ENCODE measurements at regions not wholly inside any gene's neighbourhood (a gene's known extent, or its start where the extent isn't known, plus 50 kb on each side); places are given as distances from the start of the nearest gene placed in this dataset.
"Not testable (repeated sequence)": the region's sequence is repeated elsewhere in the genome, so short reads cannot be mapped to it uniquely, and the experiment has no call there.

DNA sequence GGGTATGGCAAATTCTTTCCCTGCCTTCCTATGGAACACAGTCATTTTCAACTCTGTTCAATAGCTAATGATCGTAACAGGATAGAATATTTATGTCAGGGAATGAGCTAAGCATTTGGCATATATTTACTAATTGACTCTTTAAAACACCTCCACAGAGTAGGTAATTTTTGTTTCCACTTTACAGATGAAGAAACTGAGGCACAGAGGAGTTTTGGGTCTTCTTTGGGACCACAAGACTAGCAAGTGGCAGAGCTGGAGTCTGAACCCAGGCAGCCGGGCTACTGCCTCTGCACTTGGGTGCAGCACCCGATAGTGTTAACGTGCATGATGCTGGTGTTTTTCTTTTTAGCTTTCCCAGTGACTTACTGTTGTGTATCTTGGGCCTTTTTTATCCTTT lies 384.0 kb downstream of the SFMBT2 start:
- DNase-seq: no peak

- DNase-seq: no peak
Observed at GRCh38 chr10:7025296-7025695, 385.5 kb downstream of the SFMBT2 start.

DNA sequence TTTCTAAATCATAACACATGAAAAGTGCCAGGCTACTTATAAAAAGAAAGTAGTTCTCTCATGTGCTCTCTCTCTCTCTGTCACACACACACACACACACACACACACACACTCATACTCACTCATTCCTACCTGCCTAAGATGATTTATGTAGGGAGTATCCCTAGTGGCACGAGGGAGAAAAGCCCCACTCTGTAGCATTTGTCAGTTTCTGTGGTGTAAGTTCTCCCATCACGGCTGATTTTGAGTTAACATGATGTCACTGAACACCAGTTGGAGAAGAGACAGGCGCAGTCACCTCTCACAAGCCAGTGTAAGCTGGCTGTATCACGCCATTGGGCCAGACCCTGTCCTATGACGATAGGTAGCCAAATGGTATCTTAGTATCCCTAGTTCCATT lies 395.4 kb downstream of the SFMBT2 start:
- no peak for DNase-seq

DNA sequence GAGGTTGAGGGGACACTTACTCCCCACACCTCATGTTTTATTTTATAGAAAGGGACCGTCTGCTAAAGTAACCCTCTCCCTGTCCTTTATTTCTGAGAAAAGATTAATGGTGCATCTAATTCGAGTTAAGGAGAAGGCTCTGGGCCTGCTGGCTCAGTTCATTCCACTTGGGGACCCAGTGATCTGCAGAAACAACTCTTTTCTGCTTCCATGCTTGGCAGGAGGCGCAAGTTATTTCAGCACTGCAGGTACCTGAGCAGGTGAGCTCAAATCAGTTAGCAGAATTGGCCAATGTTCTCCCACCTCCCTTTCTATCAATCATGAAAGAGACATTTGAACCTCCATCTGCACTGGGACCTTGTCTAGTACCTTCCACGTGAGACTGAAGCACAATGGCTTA lies 396.1 kb downstream of the SFMBT2 start:
- DNase-seq: no peak

GRCh38 chr10:7011994-7012393 lies 398.8 kb downstream of the SFMBT2 start:
- no peak for DNase-seq

DNA sequence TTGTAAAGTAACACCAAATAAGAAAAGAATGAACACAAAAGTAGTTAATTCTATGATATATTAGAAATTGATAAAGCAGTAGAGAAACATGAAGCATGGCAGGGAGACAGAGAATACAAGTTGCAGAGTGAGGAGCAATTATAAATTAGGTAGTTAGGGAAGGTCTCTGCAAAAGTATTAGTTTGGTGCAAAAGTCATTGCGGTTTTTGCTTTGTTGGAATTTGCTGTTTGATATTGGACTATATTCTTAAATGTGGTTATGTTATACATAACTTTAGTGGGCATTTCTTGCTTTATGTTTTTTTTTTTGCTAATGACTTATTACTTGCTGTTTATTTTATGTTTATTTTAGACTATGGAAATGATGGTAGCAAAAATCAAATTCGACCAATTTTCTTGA lies 402.2 kb downstream of the SFMBT2 start:
- no peak for DNase-seq

GRCh38 chr10:7007600-7008190 lies 403.1 kb downstream of the SFMBT2 start:
- no peak for DNase-seq

DNA sequence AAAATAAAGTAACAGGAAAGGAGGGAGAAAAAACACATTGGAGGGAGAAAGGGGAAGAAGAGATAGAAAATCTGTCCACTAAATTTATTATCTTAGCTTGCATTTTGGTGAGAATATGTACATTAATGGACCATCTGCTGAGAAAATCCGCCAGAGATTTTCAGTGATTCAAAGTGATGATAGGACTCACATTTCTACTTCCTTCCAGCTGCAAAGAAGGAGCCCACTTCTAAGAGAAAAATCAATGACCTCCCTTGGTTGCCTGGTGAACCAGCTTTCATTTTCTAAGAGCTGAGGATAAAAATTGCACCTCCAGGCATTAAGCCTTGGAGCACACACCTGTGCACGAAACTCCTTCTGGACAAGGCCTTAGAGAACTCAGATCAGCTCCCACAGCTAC lies 404.3 kb downstream of the SFMBT2 start:
- no peak for DNase-seq

GRCh38 chr10:7003831-7004395 lies 406.9 kb downstream of the SFMBT2 start:
- DNase-seq: no peak

DNA sequence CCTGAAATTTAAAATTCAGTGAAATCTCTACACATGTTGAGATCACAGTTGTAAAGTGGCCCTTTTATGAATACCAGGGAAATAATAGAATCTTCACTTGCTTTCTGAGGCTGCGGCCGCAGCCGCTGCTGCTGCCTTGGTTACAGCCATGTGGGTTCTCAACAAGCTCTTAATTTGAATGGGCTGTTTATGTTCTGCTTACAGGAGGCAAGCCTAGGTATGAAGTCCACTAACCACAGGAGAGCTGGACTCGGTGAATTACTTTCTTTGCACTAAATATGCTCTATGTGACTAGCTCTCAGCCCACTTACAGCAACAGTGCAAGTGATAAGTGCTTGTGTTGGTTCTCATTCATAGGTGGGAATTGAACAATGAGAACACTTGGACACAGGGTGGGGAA lies 410.8 kb downstream of the SFMBT2 start:
- no peak for DNase-seq

GRCh38 chr10:6999232-6999925 lies 411.5 kb downstream of the SFMBT2 start:
- DNase-seq: no peak

- DNase-seq: no peak
Observed at GRCh38 chr10:6997509-6997908, 413.3 kb downstream of the SFMBT2 start.

DNA sequence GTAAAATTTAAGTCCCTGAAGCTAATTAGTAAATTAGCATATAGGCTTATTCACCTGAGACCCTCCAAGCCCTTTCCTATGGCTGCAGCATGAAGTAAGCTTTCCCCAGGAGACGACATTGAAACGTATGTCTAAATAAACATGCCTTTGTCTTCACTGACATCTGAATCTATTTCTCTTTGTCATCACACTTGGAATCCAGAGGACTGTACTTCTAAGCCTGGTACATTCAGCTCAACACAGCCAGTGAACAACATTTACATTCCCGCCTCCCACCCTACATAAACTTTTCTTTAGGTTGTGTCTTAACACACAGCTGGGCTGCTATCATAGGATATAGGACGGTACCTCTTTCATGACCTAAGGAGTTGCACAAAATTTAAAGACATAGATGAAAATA lies 414.4 kb downstream of the SFMBT2 start:
- no peak for DNase-seq

GRCh38 chr10:6995831-6996230 lies 415.0 kb downstream of the SFMBT2 start:
- peak; percentile 1 for DNase-seq

DNA sequence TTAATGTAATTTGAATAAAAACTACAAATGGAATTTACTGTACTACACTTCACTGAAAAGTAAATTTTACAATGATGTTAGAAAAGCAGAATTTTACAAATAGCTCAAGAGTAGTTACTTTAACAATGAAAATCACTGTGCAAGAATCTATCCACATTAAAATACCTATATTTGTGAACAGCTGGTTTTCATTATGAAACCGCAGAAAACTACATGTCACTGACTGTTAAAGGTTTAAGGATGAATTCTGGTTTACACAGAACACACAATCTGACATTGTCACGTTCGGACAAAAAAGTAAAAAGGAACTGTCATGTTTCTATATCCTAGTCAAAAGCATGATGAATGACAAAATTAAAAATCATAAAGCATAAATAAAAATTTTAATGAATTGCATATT lies 415.3 kb upstream of the PRKCQ start:
- DNase-seq: no peak

- no peak for DNase-seq
Observed at GRCh38 chr10:6990891-6991290, 410.8 kb upstream of the PRKCQ start.

- DNase-seq: no peak
Observed at GRCh38 chr10:6988654-6989053, 408.6 kb upstream of the PRKCQ start.

- no peak for DNase-seq
Observed at GRCh38 chr10:6987536-6987945, 407.5 kb upstream of the PRKCQ start.

GRCh38 chr10:6986927-6987326 lies 406.9 kb upstream of the PRKCQ start:
- no peak for DNase-seq

- no peak for DNase-seq
Observed at GRCh38 chr10:6985644-6986043, 405.6 kb upstream of the PRKCQ start.

DNA sequence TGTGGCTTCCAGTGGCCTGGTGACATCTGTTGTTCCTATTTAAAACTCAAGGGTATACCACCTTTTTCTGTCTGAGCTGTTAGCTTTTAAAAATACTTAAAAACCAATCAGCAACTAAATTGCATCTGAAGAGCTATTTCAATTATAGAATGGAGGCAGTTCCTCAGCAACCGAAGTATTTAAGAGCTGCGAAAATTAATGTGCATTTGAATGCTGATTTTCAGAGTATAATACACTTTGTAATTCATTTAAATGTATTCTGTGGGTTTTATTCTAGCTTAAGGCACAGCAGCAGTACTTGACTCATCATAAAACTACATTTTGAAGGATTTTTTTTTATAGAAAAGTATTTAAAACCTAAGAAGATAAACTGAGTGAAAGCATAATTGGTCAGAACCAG lies 404.9 kb upstream of the PRKCQ start:
- DNase-seq: no peak

GRCh38 chr10:6984016-6984415 lies 403.9 kb upstream of the PRKCQ start:
- DNase-seq: not testable (repeated sequence)

DNA sequence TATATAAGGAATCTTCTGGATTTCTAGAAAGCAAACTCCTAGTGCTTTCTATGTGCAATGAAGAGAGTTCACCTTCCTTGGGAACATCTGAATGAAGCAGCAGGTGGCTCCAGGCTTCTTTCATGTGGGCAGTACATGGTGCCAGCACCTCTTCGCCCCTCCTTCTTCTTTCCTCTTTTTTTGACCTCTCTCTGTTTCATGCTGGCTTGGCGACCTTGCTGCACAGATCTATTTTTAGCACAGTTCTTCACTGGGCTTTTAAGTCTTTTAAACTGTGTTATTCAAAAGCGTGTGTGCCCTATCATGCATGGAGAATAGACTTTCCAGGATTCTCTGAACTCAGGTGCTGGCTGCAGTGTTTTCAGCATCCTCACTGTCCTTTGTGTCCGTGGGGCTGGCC lies 400.3 kb upstream of the PRKCQ start:
- DNase-seq: no peak

- no peak for DNase-seq
Observed at GRCh38 chr10:6979371-6979770, 399.3 kb upstream of the PRKCQ start.

DNA sequence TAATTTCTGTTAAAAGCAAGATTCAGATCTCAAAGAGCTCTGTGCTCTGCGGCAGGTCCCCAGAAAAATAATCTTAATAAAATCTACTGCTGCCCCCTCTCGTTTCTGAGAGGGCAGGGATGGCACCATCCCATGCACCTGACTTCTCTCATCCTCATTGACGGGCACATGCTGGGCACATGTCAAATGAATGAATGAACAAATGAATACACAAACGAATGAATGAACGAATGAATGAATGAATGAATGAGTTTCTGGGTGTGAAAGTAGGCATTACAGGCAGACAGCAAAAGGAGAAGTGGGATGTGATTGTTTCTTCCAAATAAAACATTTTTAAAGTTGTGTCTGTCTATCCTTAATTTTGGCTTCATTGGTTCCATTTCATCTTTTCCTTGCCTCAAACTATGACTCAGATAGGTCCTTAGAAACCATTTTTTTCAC lies 398.1 kb upstream of the PRKCQ start:
- DNase-seq: no peak

All from EL (cell line).